DND-41 (cell line): ENCODE measurements at regions not wholly inside any gene's neighbourhood (a gene's known extent, or its start where the extent isn't known, plus 50 kb on each side); places are given as distances from the start of the nearest gene placed in this dataset.

Experiments used
- CTCF ChIP-seq: IDR thresholded peaks from 2 replicates; pipeline ENCODE4 v1.5.1; 2012; ENCODE audit warnings: borderline replicate concordance, low read length, moderate library complexity, mild to moderate bottlenecking; ENCODE audit not compliant: poor library complexity, severe bottlenecking; ENCODE audit errors: extremely low read depth
- EZH2 ChIP-seq: IDR thresholded peaks from 3 replicates; pipeline ENCODE4 v1.6.1; 2012; ENCODE audit warnings: borderline replicate concordance, low read depth, mild to moderate bottlenecking, moderate library complexity, low read length, inconsistent platforms; ENCODE audit not compliant: severe bottlenecking

GRCh38 chr7:109842386-109842785 is 1248.5 kb upstream of the LRRN3 start:
- TF ChIP-seq CTCF (no peak), EZH2 (no peak)
